ENCODE measurements at regions not wholly inside any gene's neighbourhood (a gene's known extent, or its start where the extent isn't known, plus 50 kb on each side); places are given as distances from the start of the nearest gene placed in this dataset.

- H3K27me3 Mint-ChIP-seq: no peaks in the 10 kb centered on the region
- DNase-seq (no peak), ATAC-seq (ENCODE audit: low read depth in 2 of 2) (no peak)
- H3K4me3 Mint-ChIP-seq: no peak overlapping the region
- Histone ChIP-seq H3K36me3 (ENCODE audit: control insufficient read depth, insufficient read depth, low read length) (no peaks in the 10 kb centered on the region), H3K27ac (ENCODE audit: insufficient read depth, low read length, poor library complexity, severe bottlenecking) (no peak overlapping the region), H3K9me3 (ENCODE audit: control insufficient read depth in 2 of 2, low read length in 2 of 2) (no peaks in the 10 kb centered on the region), H3K27me3 (ENCODE audit: control insufficient read depth, insufficient read depth, low read length) (no peaks in the 10 kb centered on the region), H3K4me3 (ENCODE audit: low read depth, low read length) (no peak overlapping the region), H3K4me1 (ENCODE audit: control insufficient read depth, insufficient read depth, low read length, poor library complexity, severe bottlenecking) (no peaks in the 10 kb centered on the region)
- peaks cover 0 to 5% (median 0%) of the 10 kb centered on the region in 4 donors for H3K4me1 Mint-ChIP-seq
- H3K36me3 Mint-ChIP-seq: no peaks in the 10 kb centered on the region
- H3K9me3 Mint-ChIP-seq: peaks cover 0 to 7% (median 3%) of the 10 kb centered on the region in 7 donors
- H3K27ac Mint-ChIP-seq: no peak overlapping the region
Measured at GRCh38 chr9:118521261-118521660, 817.1 kb downstream of the TLR4 start.

DNA sequence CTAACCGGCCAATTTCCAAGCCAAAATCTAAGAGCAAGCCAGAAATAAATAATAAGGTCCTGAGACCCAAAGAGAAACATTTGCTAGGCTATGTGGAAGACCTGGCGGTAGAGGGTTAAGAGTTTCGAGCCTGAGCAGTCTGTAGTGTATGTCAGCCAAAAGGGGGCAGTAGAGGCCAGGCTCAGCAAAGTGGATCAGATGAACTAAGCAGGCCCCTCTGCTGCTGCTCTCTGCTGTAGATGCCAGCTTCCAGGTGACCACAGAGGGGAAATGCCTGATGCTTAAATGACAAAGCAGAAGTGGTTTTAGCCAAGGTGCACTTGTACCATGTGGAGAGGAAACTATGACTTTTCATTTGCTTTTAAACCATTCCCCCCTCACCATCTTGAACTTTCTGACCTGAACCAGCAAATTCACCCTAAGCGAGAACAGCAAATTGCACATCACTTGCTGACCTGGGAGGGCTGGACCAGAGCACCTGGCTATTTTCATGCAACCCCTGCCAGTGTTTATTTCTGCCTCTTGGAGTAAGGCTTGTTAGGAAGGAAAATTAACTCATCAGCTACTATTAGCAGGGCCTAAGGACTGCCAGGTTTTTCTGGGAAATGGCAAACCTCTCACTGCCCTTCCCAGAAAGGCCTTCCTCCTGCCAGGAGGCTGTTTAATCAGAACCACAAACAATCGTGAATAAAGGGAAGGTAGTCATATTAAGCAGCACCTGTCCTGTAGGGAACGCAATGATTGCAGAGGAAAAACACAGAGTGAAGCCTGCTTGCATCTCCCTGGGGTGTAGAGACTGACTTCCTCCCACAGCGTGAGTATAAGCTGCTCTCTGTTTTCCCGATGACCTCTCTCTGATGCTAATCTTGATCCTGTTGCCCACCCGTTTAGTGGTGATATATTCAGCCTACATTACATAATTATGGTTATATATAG lies 818.2 kb downstream of the TLR4 start:
- ATAC-seq (ENCODE audit: low read depth in 2 of 2) (no peak), DNase-seq (peak in 1 of 3 donors; percentile 13)
- H3K36me3 Mint-ChIP-seq: no peaks in the 10 kb centered on the region
- H3K4me3 Mint-ChIP-seq: no peak overlapping the region
- Histone ChIP-seq H3K4me3 (ENCODE audit: low read depth, low read length) (no peak overlapping the region), H3K4me1 (ENCODE audit: control insufficient read depth, insufficient read depth, low read length, poor library complexity, severe bottlenecking) (no peaks in the 10 kb centered on the region), H3K9me3 (ENCODE audit: control insufficient read depth in 2 of 2, low read length in 2 of 2) (no peaks in the 10 kb centered on the region), H3K36me3 (ENCODE audit: control insufficient read depth, insufficient read depth, low read length) (no peaks in the 10 kb centered on the region), H3K27me3 (ENCODE audit: control insufficient read depth, insufficient read depth, low read length) (no peaks in the 10 kb centered on the region), H3K27ac (ENCODE audit: insufficient read depth, low read length, poor library complexity, severe bottlenecking) (no peak overlapping the region)
- H3K27ac Mint-ChIP-seq: no peak overlapping the region
- H3K27me3 Mint-ChIP-seq: no peaks in the 10 kb centered on the region
- H3K4me1 Mint-ChIP-seq: peaks cover 0 to 5% (median 0%) of the 10 kb centered on the region in 4 donors
- peaks cover 0 to 10% (median 3%) of the 10 kb centered on the region in 7 donors for H3K9me3 Mint-ChIP-seq

DNA sequence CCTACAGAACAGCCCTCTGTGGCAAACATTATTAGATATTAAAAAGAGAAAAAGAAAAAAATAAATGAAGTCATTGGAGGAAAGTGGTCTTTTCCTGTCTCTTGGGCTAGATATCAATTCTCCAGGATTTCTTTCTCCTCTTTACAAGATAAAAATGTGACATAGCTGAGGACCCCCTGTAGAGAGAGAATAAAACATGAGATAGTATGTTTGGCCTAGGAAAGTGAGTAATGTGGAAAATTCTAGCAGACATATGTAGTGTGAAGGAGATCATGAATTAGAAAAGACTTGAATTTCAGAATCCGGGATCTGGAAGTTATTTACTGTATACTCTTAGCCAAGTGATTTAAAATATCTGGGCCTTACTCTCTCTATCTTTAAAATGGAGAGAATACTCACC lies 823.1 kb downstream of the TLR4 start:
- H3K36me3 Mint-ChIP-seq: no peaks in the 10 kb centered on the region
- Histone ChIP-seq H3K4me1 (ENCODE audit: control insufficient read depth, insufficient read depth, low read length, poor library complexity, severe bottlenecking) (no peaks in the 10 kb centered on the region), H3K9me3 (ENCODE audit: control insufficient read depth in 2 of 2, low read length in 2 of 2) (no peaks in the 10 kb centered on the region), H3K27me3 (ENCODE audit: control insufficient read depth, insufficient read depth, low read length) (no peaks in the 10 kb centered on the region), H3K4me3 (ENCODE audit: low read depth, low read length) (no peak overlapping the region), H3K36me3 (ENCODE audit: control insufficient read depth, insufficient read depth, low read length) (no peaks in the 10 kb centered on the region), H3K27ac (ENCODE audit: insufficient read depth, low read length, poor library complexity, severe bottlenecking) (no peak overlapping the region)
- H3K27ac Mint-ChIP-seq: no peak overlapping the region
- no peaks in the 10 kb centered on the region for H3K27me3 Mint-ChIP-seq
- ATAC-seq (ENCODE audit: low read depth in 2 of 2) (no peak), DNase-seq (no peak)
- H3K9me3 Mint-ChIP-seq: peaks cover 0 to 10% (median 4%) of the 10 kb centered on the region in 7 donors
- peaks cover 0 to 5% (median 0%) of the 10 kb centered on the region in 4 donors for H3K4me1 Mint-ChIP-seq
- no peak overlapping the region for H3K4me3 Mint-ChIP-seq

- no peaks in the 10 kb centered on the region for H3K4me1 ChIP-seq (ENCODE audit: control insufficient read depth, insufficient read depth, low read length, poor library complexity, severe bottlenecking)
- no peak overlapping the region for H3K27ac ChIP-seq (ENCODE audit: insufficient read depth, low read length, poor library complexity, severe bottlenecking)
- H3K4me1 Mint-ChIP-seq: peaks cover 0 to 5% (median 0%) of the 10 kb centered on the region in 4 donors
- ATAC-seq (ENCODE audit: low read depth in 2 of 2) (no peak), DNase-seq (no peak)
- H3K9me3 ChIP-seq (ENCODE audit: control insufficient read depth in 2 of 2, low read length in 2 of 2): no peaks in the 10 kb centered on the region
- H3K27ac Mint-ChIP-seq: no peak overlapping the region
- no peaks in the 10 kb centered on the region for H3K36me3 ChIP-seq (ENCODE audit: control insufficient read depth, insufficient read depth, low read length)
- no peak overlapping the region for H3K4me3 ChIP-seq (ENCODE audit: low read depth, low read length)
- peaks cover 0 to 13% (median 4%) of the 10 kb centered on the region in 7 donors for H3K9me3 Mint-ChIP-seq
- no peak overlapping the region for H3K4me3 Mint-ChIP-seq
- no peaks in the 10 kb centered on the region for H3K27me3 ChIP-seq (ENCODE audit: control insufficient read depth, insufficient read depth, low read length)
- no peaks in the 10 kb centered on the region for H3K27me3 Mint-ChIP-seq
- no peaks in the 10 kb centered on the region for H3K36me3 Mint-ChIP-seq
Measured at GRCh38 chr9:118529210-118529609, 825.0 kb downstream of the TLR4 start.

- Mint-ChIP-seq H3K4me1 (peaks cover 0 to 5% (median 0%) of the 10 kb centered on the region in 4 donors), H3K27me3 (no peaks in the 10 kb centered on the region), H3K27ac (no peak overlapping the region), H3K9me3 (peaks cover 0 to 10% (median 2%) of the 10 kb centered on the region in 7 donors), H3K4me3 (no peak overlapping the region), H3K36me3 (no peaks in the 10 kb centered on the region)
- H3K4me1 ChIP-seq (ENCODE audit: control insufficient read depth, insufficient read depth, low read length, poor library complexity, severe bottlenecking): no peaks in the 10 kb centered on the region
- H3K36me3 ChIP-seq (ENCODE audit: control insufficient read depth, insufficient read depth, low read length): no peaks in the 10 kb centered on the region
- H3K27ac ChIP-seq (ENCODE audit: insufficient read depth, low read length, poor library complexity, severe bottlenecking): no peak overlapping the region
- no peak overlapping the region for H3K4me3 ChIP-seq (ENCODE audit: low read depth, low read length)
- H3K9me3 ChIP-seq (ENCODE audit: control insufficient read depth in 2 of 2, low read length in 2 of 2): no peaks in the 10 kb centered on the region
- no peak for ATAC-seq (ENCODE audit: low read depth in 2 of 2)
- DNase-seq: no peak
- H3K27me3 ChIP-seq (ENCODE audit: control insufficient read depth, insufficient read depth, low read length): no peaks in the 10 kb centered on the region
Measured at GRCh38 chr9:118529624-118530214, 825.5 kb downstream of the TLR4 start.

DNA sequence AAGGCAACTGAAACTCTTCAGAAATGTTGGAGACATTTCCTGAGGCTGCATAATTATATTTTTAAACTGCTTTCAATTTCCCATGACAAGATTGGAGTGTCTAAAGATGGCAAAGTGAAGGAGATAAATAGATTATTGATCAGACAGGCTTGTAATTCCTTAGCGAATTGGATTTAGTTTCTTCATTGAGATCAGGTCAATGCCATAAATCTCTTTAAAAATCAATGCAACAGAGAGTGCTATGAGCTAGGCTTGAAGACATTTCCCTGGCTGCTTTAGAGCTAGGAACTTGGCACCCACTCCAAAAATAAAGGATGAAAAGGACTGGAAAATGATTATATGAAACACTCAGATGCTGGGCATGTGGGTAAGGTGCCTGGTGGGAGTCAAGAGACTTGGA lies 828.4 kb downstream of the TLR4 start:
- Histone ChIP-seq H3K27me3 (ENCODE audit: control insufficient read depth, insufficient read depth, low read length) (no peaks in the 10 kb centered on the region), H3K4me3 (ENCODE audit: low read depth, low read length) (no peak overlapping the region), H3K27ac (ENCODE audit: insufficient read depth, low read length, poor library complexity, severe bottlenecking) (no peak overlapping the region), H3K9me3 (ENCODE audit: control insufficient read depth in 2 of 2, low read length in 2 of 2) (no peaks in the 10 kb centered on the region), H3K36me3 (ENCODE audit: control insufficient read depth, insufficient read depth, low read length) (no peaks in the 10 kb centered on the region), H3K4me1 (ENCODE audit: control insufficient read depth, insufficient read depth, low read length, poor library complexity, severe bottlenecking) (no peaks in the 10 kb centered on the region)
- H3K27ac Mint-ChIP-seq: no peak overlapping the region
- no peak overlapping the region for H3K4me3 Mint-ChIP-seq
- H3K27me3 Mint-ChIP-seq: no peaks in the 10 kb centered on the region
- H3K36me3 Mint-ChIP-seq: no peaks in the 10 kb centered on the region
- H3K9me3 Mint-ChIP-seq: peaks cover 0 to 20% (median 3%) of the 10 kb centered on the region in 7 donors
- no peak for DNase-seq
- ATAC-seq (ENCODE audit: low read depth in 2 of 2): no peak
- H3K4me1 Mint-ChIP-seq: peaks cover 0 to 5% (median 0%) of the 10 kb centered on the region in 4 donors

DNA sequence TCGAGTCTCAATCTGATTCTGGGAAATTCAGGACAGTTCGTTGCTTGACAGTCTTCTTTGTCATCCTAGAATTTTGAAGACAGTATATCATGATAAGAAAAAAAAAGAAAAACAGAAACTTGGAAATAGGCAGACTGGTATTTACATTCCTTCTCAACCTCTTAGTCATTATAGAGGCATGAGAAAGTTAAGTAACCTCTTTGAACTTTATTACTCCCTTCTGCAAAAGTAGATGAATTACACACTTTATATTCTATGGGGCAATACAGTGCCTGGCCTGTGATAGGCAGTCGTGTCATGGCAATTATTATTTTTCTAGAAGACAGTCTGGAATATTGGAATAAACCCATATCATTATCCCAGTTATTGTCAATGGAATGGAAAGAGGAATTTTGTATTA lies 828.9 kb downstream of the TLR4 start:
- Mint-ChIP-seq H3K27ac (no peak overlapping the region), H3K36me3 (no peaks in the 10 kb centered on the region), H3K4me3 (no peak overlapping the region), H3K27me3 (no peaks in the 10 kb centered on the region), H3K9me3 (peaks cover 0 to 20% (median 3%) of the 10 kb centered on the region in 7 donors), H3K4me1 (peaks cover 0 to 5% (median 0%) of the 10 kb centered on the region in 4 donors)
- Histone ChIP-seq H3K4me1 (ENCODE audit: control insufficient read depth, insufficient read depth, low read length, poor library complexity, severe bottlenecking) (no peaks in the 10 kb centered on the region), H3K36me3 (ENCODE audit: control insufficient read depth, insufficient read depth, low read length) (no peaks in the 10 kb centered on the region), H3K9me3 (ENCODE audit: control insufficient read depth in 2 of 2, low read length in 2 of 2) (no peaks in the 10 kb centered on the region), H3K4me3 (ENCODE audit: low read depth, low read length) (no peak overlapping the region), H3K27me3 (ENCODE audit: control insufficient read depth, insufficient read depth, low read length) (no peaks in the 10 kb centered on the region), H3K27ac (ENCODE audit: insufficient read depth, low read length, poor library complexity, severe bottlenecking) (no peak overlapping the region)
- DNase-seq (no peak), ATAC-seq (ENCODE audit: low read depth in 2 of 2) (no peak)
